RKO (cell line): ENCODE measurements at regions not wholly inside any gene's neighbourhood (a gene's known extent, or its start where the extent isn't known, plus 50 kb on each side); places are given as distances from the start of the nearest gene placed in this dataset.

Experiments
- DNase-seq: peaks from one replicate; pipeline ENCODE4 v3.0.0-alpha.2; 2016; ENCODE audit warnings: low spot score

DNA sequence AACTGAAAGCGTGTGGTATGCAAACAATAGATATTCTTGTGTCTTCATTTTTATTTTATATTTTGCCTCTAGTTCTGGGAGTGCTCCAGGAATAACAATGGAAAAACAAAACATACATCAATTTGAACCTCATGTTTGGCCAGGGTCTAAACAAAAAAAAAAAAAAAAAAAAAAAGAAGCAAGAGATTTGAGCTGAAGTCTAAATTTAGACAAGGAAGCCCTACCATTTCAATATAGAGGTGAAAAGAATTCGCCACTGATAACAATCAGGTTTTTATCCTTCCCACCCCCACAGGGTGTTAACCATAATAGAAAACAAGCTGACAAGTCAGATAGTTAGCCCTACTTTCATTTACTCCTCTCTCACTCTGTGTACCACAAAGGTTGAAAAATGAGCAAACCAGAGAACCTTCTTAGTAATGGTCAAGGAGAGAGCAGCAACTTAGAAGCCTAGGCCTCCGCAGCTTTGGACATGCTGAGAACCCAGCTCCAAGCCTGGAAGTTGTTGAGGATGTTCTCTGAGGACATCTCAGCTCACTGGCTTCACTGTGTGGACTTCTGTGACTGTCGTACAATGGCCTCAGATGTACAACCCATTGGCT is 118.2 kb upstream of the HMHB1 start:
- no peak for DNase-seq

DNA sequence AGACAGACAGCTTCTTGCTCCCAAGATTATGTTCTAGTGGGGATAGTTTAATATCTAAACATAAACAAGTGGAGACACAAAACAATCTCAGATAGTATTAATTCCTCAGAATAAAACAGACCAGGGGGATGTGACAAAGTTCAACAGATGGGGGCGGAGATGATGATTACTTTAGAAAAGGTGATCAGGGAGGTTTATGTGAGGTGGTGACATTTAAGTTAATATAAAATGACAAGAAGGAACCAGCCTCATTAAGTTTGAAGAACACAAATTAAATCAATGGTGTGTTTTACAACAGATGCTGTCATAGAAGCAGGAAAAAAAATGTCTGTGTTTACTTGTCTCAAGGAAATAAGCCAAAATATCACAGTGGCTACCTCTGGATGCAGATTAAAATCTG is 119.6 kb upstream of the HMHB1 start:
- no peak for DNase-seq

GRCh38 chr5:143691945-143692290 is 120.0 kb upstream of the HMHB1 start:
- no peak for DNase-seq

DNA sequence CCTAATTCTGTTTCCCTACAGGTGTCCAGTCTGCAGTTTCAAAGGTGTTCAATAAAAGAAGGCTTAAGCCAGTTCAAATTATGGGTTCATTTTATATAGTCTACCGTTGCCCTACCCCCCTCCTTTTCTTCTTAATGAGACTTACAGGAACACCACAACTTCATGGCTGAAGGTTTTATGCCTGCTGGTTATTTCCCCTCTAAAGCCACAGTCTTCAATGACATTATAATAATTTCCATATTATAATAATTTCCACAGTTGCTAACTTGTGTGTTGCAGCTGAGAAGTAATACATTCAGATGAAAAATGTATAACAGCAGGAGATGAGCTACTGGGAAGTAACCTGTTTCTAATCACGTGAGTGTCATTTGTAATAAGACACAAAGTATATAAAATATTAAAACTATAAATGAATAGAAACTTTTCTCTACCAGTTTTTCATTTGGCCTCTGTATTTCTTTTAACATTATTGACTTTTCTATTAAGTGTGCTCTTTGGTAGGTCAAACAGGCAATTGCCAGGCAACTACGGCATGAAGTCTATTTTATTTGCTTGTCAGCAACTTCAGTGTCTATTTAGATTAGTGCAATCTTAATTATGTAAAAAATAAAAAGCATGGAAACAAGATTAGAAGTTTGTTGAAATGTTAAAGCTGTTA is 120.5 kb upstream of the HMHB1 start:
- DNase-seq: no peak

GRCh38 chr5:143687604-143688003 is 124.4 kb upstream of the HMHB1 start:
- no peak for DNase-seq

DNA sequence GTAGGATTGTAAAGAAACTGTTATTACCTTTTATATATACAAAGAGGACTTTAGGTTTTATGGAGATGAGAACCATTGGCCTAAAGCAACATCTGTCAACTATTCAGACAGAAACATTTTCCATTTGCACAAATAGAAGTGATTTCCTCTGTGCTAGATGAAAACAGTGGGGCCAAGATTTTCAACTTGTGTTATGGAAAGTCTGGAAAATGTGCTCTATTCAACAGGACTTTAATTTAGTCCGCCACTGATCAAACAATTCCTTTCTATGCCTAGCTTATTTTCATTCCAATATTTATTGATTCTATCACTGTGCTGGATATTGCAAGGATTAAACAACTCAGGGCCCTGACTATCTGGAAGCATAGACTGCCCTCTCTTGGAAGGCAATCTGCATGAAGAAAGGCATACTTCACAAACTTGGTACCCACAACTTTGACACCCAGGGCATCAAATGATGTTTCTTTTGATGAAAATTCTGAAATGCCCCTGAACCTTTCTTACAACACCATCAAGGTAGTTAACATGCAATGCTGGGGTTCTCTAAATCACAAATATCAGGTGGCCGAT is 126.6 kb upstream of the HMHB1 start:
- no peak for DNase-seq

DNA sequence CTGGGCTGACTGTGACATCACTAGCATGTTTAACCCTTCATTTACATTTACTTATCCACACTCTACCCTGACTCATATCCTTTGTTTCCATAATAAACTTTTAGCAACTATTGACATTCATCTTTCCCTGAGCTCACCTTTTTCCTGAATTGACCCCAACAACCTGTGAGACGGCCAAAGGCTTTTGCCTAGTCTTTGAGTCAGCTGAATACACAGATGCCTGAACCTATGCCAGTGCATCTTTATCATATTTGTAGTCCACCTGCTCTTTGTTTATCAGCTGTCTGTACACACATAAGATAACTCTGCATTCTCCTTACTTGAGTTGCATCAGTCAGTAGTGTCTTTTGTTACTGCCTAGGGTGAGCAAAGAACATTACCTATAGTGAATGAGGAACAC is 128.5 kb upstream of the HMHB1 start:
- DNase-seq: no peak

DNA sequence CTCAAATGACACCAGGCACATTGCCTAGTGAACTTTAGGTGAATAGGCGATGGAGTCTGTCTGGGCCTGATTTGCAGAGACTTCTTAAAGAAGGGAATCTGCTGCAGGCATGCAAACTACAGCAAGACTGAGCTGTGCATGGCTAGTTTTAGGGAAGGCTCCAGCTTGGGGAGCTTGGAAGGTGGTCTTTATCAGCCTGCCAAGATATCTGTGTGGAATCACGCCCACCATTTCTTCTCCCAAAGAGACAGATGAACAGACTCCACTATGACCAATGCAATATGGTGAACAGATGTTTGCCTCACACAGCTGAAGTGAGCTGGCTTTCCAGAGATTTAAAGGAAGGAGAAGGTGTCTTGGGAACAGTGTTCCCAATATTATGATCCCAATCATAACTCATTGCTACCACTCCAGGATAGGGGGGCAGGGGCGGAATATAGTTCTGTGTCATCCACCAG is 129.0 kb upstream of the HMHB1 start:
- DNase-seq: no peak

- DNase-seq: no peak
These were observed 129.6 kb upstream of the HMHB1 start for GRCh38 chr5:143682246-143682905.

DNA sequence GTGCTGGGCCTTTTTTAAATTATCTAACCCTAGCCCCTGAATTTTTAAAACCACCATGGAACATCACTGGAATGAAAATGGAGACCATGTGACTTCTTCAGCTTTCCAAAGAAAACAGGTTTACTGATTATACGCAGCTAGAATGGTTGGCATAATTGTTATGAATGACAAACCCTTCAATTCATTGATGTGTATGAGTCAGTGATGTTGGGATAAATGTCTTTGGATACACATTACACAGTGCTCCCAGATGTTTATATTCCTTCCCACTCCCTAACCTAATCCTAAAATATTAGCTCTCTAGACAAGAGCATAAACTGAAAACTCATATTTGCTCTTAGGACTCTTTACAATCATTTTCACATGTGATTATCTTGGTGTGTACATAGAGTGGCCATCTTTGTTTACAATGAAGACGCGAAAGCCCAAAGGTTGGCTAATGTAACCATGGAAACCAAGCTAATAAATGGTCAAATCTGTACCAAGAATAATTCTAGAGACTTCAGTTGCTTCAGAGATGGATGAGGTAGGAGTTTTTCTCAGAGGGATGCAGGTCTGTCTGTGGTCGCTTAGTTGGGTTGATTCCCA is 131.2 kb upstream of the HMHB1 start:
- DNase-seq: no peak

DNA sequence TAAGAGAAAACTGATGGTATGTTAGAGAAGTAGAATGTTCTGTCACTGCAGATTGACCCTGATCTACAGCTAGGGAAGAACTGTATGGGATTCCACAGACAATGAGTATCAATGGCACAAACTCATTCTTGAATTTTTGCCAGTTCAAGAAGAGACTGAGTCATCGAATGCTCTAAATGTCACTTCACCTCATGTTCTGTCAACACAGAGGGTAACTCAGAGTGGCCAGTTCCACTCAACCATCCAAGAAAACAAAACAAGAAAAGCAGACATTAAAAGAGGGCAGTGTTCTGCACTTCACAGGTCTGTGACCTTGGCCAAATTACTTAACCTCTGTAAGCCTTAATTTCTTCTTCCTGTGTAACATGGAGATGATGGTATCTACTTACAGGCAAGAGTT is 132.2 kb upstream of the HMHB1 start:
- no peak for DNase-seq

- DNase-seq: no peak
These were observed 133.6 kb upstream of the HMHB1 start for GRCh38 chr5:143678148-143678905.

DNA sequence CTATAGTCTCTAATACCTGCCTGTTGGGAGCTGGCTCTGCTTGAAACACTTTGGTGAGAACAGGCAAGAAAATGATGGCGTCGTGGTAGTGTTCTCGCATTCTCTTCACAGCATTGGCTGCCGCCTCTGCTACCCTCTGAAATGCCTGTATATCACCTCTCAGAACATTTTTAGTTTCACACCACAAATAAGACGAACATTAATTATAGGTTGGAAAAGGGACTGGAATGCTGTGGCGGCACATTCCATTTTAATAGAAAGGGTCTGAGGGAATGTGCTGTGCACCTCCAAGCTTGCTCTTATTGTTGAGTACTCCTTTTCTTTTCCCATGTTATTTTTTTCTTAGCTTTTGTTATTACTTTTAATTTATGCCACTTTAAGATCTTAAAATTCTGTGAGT is 134.6 kb upstream of the HMHB1 start:
- no peak for DNase-seq

DNA sequence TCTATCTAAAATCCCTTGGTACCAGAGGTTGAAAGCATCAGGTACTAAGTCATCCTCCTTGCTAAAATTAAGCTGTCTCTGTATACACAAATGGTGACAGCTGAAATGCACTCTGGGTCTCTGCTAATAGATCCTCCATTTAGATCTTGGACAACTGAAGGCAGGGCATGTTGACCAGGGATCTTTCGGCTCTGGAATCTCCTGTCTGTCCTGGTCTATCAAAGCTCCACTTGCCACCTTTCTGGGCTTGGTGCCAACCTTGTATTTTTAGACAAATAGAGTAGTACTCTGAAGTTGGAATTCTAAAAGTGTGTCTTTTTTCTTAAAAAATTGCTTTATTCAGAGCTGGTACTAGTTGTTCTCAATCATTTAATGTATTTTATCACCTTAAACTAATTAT is 135.2 kb upstream of the HMHB1 start:
- no peak for DNase-seq

- DNase-seq: no peak
These were observed 137.5 kb upstream of the HMHB1 start for GRCh38 chr5:143674469-143674786.

DNA sequence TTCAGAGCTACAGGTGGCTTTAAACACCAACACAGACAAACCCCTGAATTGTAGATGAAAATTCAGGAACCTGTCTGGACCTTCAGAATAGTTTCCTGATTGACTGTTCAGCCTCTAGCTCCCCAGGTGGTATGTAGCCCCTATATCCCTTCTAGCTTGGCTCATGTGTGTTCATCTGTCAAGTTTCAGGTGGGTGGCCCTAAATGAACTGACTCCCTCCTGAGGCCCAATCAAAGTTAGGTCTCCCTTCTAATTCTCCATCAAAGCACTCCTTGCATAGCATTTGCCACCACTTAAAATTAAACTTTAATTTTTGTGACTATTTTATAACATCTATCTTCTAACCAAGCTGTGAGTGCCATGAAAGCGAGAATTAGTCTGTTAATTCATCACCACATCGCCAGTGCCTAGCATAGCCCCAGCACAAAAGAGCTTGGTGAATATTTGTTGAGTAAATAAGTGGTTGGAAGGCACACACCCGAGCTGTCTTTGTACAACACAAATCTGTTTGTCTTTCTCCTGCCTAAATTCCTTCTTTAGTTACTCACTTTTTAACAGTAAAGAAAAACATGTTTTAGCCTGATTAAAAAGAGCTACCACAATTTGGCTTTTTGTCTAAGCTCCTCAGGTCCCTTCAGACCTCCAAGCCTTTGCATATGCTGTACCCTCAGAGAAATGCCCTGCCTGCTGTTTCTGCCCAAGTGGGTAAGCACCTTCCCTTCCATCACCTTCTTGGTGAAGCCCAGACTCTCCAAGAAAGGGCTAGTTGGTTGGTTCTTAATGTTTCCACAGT is 138.1 kb upstream of the HMHB1 start:
- no peak for DNase-seq

- DNase-seq: no peak
These were observed 139.2 kb upstream of the HMHB1 start for GRCh38 chr5:143672806-143673205.

DNA sequence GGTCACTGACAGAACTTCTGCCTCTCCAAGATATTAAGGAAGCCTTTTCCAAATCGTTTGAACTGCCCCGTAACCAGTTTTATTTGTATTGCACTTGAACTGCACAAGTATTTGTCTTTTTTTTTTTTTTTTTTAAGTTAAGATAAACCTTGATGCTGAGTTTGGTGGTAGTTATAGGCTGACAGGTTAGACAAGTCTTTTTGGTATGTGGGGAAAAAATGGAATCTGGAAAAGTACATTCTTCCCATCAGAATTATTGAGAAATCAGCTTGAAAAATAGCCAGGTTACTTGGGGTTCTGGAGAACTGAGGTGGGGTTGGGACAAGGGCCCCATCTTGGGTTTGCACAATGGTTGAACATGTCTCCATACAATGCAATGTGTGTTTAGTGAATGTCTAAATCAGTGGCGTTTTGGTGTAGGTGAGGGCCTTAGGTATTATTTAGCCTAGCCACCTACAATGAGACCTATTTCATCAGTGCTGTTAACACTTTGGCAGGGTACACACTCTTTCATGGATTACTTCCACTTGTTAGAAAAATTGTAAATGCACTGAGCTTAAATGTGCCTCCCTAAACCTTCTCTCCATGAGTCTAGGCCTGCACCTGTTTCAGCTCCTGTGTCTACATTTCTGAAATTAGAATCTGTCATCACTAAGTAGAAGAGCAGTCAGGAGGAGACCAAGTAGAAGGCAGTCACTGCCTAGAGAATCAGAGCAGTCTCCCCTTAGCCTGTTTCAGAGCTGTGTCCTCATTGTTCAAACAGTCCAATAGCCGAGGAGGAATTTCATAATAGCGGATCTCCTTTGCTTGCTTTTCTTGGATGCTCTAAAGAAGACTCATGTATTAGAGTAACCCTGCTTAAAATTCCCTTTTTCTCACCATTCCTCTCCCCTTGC is 140.0 kb upstream of the HMHB1 start:
- DNase-seq: no peak

DNA sequence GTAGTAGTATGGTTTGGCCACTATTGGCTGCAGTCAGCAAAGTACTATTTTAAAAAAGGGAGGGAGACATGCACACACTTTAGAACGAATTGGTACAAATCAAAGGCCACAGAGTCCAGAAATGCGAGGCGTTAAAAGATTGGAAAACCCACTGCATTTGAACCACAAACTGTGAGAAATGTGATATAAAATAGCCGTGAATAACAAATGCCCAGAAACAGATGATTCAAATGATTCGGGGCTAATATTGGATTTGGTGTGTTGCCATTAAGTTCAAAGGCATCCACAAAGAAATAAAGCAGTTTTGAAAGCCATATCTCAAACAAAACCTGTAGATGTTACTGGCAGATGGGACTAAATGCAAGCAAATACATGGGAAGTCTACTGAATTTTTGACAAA is 140.9 kb upstream of the HMHB1 start:
- no peak for DNase-seq

GRCh38 chr5:143665866-143666265 is 146.1 kb upstream of the HMHB1 start:
- DNase-seq: no peak

GRCh38 chr5:143664623-143665022 is 147.3 kb upstream of the HMHB1 start:
- no peak for DNase-seq
